Activated T-cell treated with anti-CD3 and anti-CD28 coated beads for 48 hours (primary cell): ENCODE measurements at regions not wholly inside any gene's neighbourhood (a gene's known extent, or its start where the extent isn't known, plus 50 kb on each side); places are given as distances from the start of the nearest gene placed in this dataset.

Experiments
- DNase-seq: peaks from one replicate; pipeline ENCODE4 v3.0.0-alpha.2; 2020; ENCODE audit warnings: low read depth

- DNase-seq: no peak
These were observed 108.1 kb downstream of the DHX15 start for GRCh38 chr4:24476282-24476681.

- no peak for DNase-seq
These were observed 108.6 kb downstream of the DHX15 start for GRCh38 chr4:24475756-24476155.

DNA sequence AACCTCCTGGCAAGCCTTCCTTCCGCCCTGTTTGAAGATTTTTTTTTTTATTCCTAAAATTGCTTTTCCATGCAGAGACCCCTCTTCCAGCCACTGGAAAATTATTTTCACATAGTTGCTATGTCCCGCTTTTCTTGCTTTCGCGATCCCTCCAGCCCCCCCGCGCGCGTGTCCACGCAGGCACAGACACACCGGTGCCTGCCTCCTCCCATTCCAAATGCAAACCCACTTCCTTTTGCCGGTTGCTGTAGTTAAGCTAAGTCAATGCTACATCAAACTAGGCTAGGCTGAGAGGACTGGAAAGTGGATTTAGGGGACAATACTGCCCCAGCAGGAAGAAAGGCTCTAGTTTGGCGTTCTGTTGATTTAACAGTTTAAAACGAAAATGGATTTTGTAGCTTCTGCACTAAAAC is 111.0 kb downstream of the DHX15 start:
- DNase-seq: no peak

GRCh38 chr4:24472514-24473308 is 111.6 kb downstream of the DHX15 start:
- DNase-seq: peak; percentile 44

- DNase-seq: no peak
These were observed 112.2 kb downstream of the DHX15 start for GRCh38 chr4:24472161-24472510.

- DNase-seq: no peak
These were observed 112.7 kb downstream of the DHX15 start for GRCh38 chr4:24471486-24472160.

DNA sequence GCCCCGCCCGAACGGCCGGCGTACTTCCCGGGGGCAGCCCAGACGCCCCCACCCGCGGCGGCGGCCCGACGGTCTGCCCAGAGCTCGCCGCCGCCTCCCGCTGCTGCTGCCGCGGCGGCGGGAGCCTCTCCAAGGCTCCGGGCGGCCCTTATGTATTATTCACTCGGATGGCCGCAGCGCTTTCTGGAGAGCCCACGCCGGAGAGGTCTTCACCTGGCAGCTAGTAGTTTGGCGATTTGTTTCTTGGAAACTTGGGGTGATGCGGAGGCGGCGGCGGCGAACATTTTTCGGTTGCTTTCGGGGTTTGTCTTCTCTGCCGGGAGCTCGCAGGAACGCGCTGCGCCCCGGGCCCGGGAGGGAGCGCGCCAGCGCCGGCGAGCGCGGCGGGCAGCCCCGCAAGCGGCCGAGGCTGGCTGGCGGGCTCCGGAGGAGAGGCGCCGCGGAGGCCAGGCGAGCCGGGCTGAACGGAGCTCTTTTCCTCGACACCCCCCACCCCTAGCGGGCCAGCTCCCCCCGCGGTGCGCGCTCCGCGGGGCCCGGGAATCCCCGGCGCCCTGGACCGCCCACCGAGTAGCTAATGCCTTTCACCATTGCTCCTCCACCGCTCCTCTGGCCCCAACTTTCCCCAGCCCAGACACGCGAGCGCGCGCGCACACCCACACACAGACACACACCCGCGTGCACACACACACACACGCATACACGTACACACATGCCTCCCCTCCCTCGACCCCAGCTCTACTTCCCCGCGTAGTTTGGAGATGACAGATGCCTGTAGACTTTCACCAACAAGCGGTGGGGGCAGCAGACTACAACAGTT is 113.5 kb downstream of the DHX15 start:
- peak; percentile 18 for DNase-seq

DNA sequence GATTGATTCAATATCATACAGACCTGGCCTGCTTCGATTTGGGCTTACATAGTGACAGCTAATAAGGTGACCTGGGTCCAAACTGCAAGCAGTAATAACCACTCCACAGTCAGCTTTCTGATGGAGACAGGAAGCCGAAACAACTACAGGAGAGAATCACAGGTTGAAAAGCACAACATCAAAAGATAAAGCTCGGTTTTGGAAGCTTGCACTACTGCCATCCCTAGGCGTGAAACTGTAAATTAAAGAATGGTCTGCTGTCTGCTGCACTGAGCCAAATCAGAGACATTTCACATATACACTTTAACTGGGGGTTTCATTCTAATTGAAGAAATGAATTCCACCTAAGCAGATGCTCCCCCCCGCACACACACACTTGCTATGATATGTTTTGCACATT is 116.3 kb downstream of the DHX15 start:
- DNase-seq: no peak

DNA sequence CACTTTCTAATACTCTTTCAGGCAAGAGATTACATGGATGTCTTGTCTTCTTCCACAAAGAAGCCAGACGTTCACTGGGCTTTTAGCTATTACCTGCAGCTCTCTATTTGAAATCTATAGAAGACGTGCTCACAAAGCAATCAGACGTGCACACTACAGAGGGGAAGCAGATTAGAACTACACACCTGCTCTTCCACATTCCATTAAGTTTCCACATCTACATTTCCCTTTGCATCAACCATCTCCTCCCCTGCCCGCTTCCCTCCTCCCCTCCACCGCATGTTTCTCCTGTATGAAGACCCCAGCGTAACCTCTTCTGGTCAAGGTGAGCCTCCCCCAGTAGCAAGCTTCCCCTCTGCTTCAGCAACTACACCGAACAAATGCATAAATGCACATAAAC is 119.8 kb downstream of the DHX15 start:
- DNase-seq: no peak

DNA sequence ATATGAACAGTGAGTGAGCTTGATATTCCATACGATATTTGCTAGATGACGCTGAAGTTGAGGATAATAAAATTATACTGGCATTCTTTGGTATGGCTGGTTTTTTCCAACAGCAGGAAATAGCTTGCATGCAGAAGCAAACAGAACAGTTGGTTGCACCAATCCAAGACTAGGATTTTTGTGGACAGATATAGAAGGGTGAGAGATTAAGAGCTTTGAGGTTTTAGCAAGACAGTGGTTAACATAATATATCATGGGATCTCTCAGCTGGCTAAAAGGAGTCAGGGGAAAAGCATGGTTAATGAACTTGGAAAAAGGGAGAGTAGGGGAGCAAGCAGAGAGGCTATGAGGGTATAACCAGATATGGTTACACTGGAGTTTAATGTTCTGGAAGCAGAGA is 127.9 kb downstream of the DHX15 start:
- no peak for DNase-seq

DNA sequence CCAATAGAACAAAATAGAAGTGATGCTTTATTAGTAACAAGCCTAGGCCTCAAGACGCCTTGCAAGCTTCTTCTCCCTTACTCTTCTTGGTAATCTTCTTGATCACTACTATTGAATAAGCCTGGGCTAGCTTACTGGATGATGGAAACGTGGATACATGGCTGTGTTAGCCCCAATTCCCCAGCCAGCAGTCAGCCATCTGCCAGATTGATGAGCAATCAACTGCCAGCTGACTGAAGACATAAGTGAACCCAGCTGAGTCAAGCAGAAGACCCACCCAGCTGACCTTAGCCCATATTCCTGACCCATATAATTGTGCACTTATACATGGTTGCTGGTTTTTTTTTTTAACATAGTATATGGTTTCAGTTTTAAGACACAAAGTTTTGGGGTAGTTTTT is 130.4 kb downstream of the DHX15 start:
- DNase-seq: no peak

- DNase-seq: no peak
These were observed 132.5 kb downstream of the DHX15 start for GRCh38 chr4:24451870-24452269.

GRCh38 chr4:24443200-24443599 is 141.2 kb downstream of the DHX15 start:
- no peak for DNase-seq

DNA sequence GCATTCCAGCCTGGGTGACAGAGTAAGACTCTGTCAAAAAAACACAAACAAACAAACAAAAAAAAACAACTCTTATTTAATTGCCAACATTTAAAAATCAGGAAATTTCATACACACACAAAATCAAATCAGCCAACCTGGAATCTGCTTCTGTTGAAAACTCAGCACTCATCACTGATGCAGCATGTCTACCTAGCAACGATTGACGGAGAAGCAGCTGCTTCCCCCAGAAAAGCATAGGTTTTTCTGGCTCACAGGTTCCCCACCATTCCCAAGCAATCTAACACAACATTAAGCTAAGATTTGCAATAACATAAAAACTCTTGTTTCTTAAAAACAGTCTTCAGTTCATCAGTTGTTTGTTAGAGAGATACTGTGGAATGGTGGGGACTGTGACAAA is 143.6 kb downstream of the DHX15 start:
- no peak for DNase-seq

DNA sequence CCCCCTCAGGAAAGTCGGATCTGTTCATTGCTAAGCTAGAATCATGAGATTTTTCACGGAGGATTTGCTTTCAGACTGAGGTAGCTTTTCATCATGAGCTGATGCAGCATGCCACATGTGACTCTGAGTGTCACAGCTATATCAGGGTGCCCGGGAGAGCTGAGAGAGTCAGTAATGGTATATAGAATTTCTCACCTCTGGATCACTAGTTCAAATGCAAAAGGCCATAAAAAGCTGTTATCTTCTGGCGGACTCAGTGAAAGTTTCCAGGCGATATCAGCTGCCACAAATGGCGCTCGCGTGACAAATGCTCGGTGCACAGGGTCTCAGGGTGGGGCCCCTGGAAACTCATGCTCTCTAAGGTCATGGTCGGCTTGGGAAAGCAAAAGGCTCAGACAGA is 150.1 kb downstream of the DHX15 start:
- DNase-seq: no peak

- no peak for DNase-seq
These were observed 150.7 kb downstream of the DHX15 start for GRCh38 chr4:24433515-24434214.

- DNase-seq: no peak
These were observed 155.5 kb downstream of the DHX15 start for GRCh38 chr4:24428850-24429249.

GRCh38 chr4:24426557-24426956 is 157.8 kb downstream of the DHX15 start:
- DNase-seq: no peak

DNA sequence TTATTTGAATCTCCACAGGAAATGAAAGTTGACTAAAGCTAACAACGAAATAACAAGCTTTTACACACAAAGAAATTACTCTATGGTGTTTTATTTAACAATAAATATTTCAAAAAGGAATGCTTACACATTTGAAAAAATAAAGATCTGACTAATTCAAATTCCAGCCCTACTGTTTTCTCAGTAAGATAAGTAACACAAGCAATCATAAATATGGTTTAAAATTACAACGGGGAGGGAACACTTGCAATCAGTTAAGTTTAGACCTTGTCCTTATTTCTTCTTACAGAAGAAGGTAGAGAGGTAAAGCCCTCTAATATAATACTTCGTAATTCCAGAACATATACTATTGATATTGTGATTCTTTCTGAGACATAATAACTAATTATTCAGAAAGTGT is 158.5 kb downstream of the DHX15 start:
- DNase-seq: no peak

DNA sequence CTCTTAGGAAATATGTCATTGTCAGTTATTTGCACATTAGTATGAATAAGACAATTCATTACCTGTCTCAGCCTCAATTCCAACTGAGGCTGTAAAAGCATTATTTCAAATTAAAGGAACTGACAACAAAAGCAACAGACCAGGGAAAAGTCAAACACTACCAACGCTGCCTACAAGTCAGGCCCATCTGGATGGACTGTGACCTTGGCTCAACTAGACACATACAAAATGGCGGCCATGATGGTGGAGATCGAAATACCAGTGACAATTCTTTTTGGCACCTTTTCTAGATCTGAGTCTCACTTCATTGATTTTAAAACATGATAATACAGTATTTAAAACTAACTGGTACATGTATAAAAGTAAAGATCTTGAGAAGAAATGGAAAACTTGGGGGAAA is 160.7 kb downstream of the DHX15 start:
- DNase-seq: no peak

GRCh38 chr4:24422644-24423043 is 161.7 kb downstream of the DHX15 start:
- DNase-seq: no peak
